ENCODE measurements at regions not wholly inside any gene's neighbourhood (a gene's known extent, or its start where the extent isn't known, plus 50 kb on each side); places are given as distances from the start of the nearest gene placed in this dataset.

- TF ChIP-seq, protein P1, sequence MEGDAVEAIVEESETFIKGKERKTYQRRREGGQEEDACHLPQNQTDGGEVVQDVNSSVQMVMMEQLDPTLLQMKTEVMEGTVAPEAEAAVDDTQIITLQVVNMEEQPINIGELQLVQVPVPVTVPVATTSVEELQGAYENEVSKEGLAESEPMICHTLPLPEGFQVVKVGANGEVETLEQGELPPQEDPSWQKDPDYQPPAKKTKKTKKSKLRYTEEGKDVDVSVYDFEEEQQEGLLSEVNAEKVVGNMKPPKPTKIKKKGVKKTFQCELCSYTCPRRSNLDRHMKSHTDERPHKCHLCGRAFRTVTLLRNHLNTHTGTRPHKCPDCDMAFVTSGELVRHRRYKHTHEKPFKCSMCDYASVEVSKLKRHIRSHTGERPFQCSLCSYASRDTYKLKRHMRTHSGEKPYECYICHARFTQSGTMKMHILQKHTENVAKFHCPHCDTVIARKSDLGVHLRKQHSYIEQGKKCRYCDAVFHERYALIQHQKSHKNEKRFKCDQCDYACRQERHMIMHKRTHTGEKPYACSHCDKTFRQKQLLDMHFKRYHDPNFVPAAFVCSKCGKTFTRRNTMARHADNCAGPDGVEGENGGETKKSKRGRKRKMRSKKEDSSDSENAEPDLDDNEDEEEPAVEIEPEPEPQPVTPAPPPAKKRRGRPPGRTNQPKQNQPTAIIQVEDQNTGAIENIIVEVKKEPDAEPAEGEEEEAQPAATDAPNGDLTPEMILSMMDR (IDR thresholded peaks at IDR 0.05; ENCODE audit: low read depth, low read length, missing input control): no peak
- TF ChIP-seq RAD21 (IDR thresholded peaks at IDR 0.05): no peak
- TF ChIP-seq, protein P2, sequence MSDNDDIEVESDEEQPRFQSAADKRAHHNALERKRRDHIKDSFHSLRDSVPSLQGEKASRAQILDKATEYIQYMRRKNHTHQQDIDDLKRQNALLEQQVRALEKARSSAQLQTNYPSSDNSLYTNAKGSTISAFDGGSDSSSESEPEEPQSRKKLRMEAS (IDR thresholded peaks at IDR 0.05): no peak
Measured at GRCh38 chr3:177789500-177789899, 592.2 kb upstream of the TBL1XR1 start.
